ENCODE measurements at regions not wholly inside any gene's neighbourhood (a gene's known extent, or its start where the extent isn't known, plus 50 kb on each side); places are given as distances from the start of the nearest gene placed in this dataset.

DNA sequence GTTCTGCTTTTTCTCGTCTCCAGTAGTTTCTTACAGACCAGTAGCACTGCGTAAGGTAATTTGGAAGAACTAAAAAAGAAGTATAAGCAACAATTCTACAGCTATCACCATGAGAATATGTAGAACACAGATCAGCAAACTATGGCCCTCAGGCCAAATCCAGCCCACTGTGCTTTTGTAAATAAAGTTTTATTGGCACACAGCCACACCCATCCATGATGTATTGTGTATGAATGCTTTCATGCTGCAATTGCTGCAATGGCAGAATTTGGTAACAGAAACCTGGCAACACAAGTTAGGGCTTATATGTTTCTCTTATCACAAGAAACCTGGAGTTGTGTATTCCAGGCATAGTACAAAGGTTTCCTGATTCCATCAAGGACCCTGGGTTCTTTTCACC, 386.8 kb upstream of the TSHZ2 start:
- DNase-seq (ENCODE audit: low read depth, low spot score), result no peak

DNA sequence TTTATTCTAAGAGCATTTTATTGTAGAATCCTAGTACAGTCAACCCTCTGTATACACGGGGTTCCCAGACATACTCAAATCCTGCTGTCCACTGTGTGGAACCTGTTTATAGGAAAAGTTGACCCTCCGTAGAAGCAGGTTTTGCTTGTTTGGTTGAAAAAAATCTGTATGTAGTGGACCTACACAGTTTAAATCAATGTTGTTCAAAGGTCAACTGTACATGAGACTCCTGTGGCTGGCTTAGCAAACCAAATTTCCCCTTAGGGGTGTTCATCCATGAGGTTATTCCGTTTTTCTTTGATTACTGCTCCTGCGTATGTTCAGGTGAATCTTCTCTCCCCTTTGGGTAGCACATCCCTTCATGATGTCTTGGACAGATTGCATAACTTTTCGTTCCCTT, 387.0 kb upstream of the ZFP64 start:
- DNase-seq (ENCODE audit: low read depth, low spot score), result no peak

DNA sequence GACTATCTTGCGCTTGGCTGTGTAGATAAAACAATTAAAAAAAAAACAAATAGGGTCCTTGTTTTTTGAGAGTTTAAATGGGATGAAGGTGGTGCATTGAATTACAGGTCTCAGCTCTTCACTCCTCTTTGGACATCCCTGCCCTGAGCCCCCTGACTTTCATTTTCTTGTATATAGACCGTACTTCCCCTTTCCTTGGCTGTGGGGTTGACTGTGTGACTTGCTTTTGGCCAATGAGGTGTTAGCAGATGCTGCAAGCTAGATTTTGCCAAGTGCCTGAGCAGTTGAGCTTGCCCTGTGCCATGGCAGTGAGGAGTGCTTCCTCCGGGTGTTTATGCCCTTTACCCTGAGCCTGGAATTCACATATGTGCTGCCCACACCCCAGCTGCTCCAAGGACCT, 386.1 kb upstream of the ZFP64 start:
- no peak for DNase-seq (ENCODE audit: low read depth, low spot score)

DNA sequence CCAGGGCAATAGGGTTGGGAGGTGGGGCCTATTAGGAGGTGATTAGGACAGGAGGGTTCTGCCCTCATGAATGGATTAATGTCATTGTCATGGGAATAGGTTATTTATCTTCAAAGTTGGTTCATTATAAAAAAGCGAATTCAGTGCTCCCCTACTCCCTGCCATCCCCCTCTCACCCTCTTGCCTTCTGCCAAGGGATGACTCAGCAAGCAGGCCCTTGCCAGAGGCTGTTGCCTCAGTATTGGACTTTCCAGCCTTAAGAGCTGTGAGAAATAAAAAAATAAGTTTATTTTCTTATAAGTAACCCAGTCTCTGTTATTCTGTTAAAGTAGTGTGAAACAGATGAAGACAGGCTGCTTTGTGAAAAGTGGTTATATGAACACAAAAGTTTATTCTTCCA, 381.1 kb upstream of the ZFP64 start:
- no peak for DNase-seq (ENCODE audit: low read depth, low spot score)

DNA sequence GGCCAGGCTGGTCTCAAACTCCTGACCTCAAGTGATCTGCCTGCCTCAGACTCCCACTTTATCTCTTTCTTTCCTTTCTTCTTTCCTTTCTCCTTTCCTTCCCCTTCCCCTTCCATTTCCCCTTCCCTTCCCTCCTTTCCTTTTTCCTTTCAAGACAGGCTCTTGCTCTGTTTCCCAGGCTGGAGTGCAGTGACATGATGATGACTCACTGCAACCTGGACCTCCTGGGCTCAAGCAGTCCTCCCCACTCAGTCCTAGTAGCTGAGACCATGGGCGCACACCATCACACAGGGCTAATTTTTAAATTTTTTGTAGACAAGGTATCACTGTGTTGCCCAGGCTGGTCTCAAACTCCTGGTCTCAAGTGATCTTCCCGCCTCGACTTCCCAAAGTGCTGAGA, 377.6 kb upstream of the ZFP64 start:
- DNase-seq (ENCODE audit: low read depth, low spot score), result no peak

DNA sequence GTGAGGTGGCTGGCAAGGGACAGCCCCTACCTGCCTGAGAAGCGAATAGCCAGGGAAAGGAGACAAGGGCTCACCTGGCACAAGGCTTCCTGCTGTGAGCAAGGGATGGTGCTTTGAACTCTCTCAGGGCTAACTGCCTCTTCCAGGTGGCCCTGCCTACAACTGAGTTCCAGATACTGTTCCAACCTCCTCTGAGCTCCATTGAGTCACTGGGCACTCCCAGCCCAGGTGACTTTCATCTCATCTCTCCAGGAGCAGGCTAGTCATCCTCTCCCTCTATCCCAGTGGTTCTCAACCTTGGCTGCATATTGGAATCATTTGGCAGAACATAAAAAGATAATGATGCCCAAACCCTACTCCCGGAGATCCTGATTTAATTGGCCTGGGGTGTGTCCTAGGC, 374.0 kb upstream of the ZFP64 start:
- DNase-seq (ENCODE audit: low read depth, low spot score), result no peak

DNA sequence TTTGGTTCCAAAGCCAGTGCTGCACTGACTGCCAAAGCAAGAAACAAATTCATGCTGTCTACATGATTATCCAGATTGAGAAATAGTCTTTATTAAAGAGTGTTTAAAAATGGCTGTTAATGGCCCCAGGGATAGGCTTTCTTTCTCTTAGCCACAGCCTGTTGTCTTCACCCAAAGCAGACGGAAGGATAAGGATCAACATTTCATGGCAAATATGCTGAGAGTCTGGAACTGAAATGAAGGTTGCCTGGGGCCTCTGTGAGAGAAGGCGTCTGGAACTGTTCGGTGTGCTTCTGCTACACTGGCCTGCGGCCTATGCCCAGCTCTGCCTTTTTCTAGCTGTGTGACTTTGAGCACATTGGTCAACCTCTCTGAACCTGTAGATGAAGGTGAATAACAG, 373.0 kb upstream of the ZFP64 start:
- no peak for DNase-seq (ENCODE audit: low read depth, low spot score)

DNA sequence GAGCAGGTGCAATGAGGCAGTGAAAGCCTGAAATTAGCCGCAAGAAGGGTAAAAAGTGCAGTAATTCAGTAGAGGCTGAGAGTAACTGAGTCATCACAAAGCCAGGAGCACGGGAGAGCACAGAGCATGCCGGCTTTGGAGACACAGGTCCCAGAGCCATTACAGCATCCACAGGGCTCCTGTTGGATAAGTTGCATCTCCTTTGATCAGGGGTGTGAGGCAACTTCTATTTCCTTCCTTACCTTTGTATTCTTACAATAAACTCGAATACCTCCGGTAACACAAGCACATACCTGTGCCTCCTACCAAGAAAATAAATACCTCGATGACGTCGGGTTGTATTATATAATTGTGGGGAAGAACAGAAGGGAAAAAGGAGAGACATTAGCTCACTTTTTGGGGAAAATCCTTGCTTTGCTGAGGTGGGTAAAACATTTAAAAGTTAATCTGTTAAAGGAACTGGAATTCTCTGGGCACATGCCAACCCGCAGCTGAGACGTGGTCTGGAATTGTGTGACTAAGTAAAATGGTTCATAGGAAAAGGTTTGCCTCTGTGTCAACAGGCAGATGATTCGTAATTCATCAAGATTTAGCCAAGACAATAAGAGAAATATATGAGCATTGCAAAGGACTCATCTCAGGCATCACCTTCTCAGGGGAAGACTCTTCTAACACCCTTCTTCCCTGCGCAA, 360.7 kb upstream of the ZFP64 start:
- no peak for DNase-seq (ENCODE audit: low read depth, low spot score)

DNA sequence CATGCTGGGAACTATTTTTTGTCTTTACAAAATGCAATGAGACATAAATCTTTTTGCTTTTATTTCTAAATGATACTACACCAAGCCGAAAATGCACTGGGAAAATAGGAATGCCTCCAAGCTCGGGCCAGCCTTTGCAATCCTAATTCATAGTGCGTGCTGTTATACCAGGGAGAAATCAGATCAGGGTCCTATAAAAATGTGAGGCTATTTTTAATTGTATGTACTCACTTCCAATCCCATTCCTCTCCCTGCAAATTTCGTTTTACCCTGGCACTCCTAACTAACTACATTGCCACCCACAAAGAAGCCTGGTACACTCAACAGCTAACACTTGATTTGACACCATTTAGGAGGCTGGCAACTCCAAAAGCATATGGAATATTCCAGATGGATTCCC, 350.6 kb upstream of the ZFP64 start:
- no peak for DNase-seq (ENCODE audit: low read depth, low spot score)

DNA sequence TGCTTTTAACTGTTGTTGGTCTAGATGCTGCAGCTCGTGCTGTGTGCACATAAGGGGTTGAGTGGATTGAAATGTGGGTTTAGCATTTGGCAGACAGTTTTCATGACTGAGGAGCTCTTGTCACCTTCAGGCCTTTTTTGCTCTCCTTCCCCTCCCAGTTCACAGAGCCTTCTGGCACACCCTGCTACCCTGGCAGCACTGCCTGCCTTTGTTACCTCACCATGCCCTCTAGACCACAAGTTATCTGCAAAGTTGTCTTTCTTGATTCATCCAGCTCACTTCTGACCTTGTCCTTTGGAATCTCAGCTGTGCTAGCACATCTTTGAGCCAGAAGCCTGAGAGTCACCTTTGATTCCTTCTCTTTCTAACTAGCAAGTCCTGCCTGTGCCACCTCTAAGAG, 348.9 kb upstream of the ZFP64 start:
- DNase-seq (ENCODE audit: low read depth, low spot score), result no peak

DNA sequence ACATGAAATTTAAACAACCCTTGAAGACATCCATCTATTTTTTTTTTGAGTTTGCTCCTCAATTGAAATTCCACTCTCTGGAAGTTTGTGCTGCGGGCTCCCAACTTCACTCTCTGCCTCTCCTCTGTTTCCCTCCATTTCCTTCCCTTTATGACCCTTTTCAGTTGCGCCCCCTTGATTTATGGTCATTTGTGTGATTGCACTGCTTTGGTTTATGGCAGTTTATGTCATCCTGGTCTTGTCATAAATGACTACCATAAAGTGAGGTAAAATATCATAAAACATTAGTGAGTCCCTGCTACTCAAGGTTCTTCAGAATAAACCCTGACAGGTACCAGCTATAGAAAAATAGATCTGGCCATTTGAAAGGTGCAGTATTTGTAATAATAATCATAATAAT, 348.3 kb upstream of the ZFP64 start:
- no peak for DNase-seq (ENCODE audit: low read depth, low spot score)

DNA sequence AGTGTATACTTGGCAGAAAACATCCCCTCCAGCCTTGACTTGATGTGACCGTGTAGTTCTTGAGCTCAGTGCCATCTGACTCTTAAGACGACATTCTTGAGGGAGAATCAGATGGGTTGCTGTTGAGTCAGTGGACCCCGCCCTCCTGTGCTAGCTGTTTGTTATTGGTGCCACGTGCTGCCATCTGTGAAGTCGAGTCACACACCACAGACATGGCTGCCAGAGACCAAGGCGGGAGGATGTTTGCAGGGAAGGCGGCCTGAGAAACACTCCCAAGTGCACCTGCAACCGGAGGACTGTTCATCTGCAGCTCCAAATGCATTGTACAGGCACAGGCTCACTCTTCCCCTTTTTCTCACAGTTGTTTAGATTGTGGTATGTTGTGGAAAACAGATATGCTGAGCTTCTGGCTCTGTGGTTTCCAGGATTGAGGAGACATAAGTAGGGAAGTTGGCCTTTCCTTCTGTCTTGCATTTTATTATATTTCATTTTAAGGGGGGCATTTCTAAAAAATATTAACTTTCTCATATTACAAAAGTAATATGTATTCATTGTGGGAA, 345.3 kb upstream of the ZFP64 start:
- no peak for DNase-seq (ENCODE audit: low read depth, low spot score)

DNA sequence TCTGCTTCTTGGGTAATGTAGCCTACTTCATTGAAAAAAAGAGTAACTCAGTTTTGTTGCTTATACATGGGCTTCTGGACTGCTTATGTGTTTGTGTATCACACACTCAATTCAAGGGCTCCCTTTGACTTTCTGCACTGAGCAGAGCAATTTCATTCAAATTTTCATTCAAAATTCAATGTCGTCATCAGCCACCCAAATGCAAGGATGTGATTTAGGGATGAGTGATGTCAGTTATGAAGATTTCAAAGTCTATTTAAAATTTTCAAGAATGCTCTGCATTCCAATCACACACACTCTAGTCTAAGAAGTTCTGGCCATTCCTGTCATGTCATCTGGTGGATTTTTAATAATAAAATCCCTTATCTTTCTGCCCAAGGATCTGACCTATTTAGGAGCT, 344.5 kb upstream of the ZFP64 start:
- DNase-seq (ENCODE audit: low read depth, low spot score), result no peak

DNA sequence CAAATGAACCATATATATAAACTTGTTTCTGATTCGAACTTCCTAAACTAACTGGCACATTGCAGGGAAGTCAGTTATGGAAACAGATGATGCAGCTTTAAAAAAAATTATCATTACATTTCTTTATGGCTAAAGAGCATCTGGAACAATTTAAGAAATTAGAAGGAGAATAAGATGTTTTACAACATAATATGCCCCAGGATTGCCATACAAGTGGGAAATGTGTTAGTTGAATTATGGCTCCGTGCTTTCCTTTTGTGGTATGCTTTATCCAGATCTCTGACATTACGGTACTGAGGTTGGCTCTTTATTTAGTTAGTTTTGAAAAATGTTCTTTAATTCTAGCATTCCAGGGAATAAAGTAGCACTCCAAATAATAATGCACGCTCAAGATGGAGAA, 343.0 kb upstream of the ZFP64 start:
- no peak for DNase-seq (ENCODE audit: low read depth, low spot score)

DNA sequence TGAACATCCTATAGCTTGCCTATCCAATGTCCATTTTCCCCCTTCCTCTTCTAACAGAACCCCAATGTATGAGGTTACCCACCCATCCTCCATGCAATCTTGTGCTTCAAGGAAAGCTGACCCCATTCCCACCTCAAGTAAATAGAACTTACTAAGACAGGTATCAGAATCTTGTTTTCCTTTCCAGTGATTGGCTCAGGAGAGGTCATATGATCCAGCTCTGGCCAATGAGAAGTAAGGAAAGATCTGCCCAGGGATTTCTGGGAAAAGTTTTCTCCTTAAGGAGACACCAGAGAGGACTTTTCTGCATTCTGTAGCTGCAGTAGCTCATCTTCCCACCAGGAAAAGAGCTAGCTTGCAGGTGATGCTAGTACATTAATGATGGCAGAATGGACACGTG, 341.8 kb upstream of the ZFP64 start:
- DNase-seq (ENCODE audit: low read depth, low spot score), result no peak

DNA sequence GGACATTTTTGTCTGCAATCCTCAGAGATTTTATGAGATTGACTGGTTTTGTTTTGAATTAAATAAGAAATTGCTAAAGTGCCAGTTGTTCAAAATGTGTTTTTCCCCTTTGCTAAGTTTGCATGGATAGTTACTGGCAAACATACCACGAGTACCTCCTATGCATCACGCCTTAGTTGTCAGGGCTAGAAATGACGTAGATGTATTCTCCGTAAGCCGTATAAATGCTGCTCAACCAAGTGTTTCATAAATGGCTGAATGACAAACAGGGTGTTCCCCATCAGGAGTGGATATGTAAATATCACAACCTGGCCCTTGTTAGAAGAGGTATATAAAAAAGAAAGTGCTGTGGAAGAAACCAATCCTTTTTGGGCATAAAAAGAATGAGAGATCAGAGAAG, 341.1 kb upstream of the ZFP64 start:
- no peak for DNase-seq (ENCODE audit: low read depth, low spot score)

DNA sequence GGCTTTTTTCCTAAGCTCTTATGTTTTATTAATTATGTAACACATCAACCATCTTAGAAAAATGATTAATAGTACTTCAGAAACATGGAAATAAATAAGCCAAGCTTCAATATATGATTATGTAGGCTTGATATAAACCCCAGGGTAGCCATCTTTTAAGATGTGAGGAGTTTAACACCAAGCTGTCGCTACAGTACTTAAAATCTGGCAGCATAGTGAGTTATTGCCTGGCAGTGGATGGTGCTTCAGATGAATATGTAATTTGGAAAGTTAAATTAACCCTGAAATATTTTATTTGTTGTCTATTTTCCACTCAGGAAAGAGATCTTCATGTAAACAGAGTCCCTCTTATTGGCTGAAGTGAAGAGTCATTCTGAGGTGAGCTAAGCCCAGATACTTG, 339.0 kb upstream of the ZFP64 start:
- DNase-seq (ENCODE audit: low read depth, low spot score), result no peak

DNA sequence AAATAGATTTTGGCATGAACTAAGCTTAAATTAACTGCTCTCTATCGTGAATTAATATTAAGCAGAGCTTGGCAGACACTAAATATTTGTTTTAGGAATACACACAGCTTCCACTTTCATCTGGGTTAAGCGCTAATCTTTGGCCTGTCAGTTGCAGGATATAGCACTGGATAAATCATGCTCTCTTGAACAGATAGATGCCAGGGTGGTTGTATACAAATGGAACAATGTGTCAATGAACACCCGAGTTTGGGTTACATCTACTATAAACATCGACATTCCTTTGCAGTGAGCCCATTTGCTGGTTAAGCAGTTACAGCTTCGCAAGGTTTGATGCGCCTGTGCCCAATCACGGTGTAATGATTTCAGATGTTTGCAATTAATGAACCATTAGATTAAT, 338.2 kb upstream of the ZFP64 start:
- no peak for DNase-seq (ENCODE audit: low read depth, low spot score)

DNA sequence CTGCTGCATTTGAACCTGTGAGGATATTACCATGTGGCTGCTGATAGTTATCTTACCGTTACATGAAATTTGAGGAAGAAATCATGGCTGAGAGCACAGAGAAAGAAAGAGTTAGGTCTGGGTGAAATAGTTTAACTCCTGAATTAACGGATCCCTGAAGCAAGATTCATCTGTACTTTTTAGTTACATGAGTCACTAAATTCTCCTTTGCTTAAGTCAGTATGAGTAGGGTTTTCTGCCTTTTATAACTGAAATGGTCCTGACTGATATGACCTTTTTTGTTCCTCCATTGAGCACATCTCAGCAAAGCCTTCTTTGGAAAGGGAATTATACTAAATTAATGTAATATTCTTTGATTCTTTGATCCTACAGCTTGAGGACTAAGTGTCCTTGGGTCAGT, 333.3 kb upstream of the ZFP64 start:
- DNase-seq (ENCODE audit: low read depth, low spot score), result no peak

DNA sequence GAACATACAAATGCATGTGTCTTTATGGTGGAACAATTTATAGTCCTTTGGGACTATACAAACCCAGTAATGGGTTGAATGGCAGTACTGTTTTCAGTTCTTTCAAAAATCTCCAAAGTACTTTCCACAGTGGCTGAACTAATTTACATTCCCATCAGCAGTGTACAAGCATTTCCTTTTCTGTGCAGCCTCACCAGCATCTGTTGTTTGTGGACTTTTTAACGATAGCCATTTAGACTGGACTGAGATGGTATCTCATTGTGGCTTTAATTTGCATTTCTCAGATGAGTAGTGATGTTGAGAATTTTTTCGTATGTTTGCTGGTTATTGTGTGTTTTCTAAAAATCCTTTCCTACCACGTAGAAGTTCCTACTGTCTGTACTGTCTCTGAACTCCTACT, 327.2 kb upstream of the ZFP64 start:
- no peak for DNase-seq (ENCODE audit: low read depth, low spot score)

DNA sequence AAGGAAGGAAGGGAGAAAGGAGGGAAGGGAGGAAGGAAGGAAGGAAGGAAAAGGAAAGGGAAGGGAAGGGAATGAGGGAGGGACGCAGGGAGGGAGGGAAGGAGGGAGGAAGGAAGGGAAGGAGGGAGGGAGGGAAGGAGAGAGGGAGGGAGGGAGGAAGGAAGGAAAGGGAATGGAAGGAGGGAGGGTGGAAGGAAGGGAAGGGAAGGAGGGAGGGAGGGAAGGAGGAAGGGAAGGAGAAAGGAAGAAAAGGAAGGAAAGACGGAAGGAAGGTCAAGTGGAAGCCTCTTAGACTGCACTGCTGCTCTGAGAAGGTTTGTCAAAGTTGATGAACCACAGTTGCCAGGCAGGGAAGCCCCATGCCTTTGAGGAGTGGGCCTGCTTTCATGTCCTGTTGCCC, 324.3 kb upstream of the ZFP64 start:
- no peak for DNase-seq (ENCODE audit: low read depth, low spot score)

DNA sequence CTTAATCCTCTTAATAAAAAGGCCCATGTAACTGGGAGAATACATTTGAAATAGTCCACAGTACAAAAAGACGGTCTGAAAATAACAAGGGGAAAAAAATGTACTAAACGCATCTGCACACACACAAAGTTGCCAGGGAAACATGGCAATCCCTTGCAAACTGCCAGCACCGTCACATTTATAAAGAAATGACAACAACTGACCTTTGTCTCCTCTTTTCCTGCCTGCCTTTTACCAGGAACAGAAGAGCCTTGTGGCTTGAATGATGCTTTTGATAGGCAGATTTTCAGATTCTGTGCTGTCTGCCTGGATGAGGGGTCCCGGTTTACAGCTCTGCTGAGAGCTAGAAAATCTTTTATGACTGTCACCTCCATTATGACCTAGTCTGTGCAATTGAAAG, 308.6 kb upstream of the ZFP64 start:
- DNase-seq (ENCODE audit: low read depth, low spot score), result no peak

DNA sequence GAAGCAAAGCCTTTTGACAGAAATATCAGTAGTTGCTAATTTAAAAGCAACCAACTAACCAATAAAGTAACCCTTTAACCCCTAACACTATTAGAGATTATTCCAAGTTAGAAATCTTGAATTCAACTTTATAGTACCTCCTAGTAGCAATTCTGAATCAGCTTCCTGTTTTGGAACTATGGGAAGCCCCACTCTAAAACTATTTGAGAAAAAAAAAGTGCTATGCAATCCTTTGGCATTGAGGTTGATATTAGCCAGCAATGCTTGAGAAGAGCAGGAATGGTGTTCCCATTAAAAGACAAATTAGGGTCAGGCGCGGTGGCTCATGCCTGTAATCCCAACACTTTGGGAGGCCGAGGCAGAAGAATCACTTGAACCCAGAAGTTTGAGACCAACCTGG, 306.2 kb upstream of the ZFP64 start:
- no peak for DNase-seq (ENCODE audit: low read depth, low spot score)

DNA sequence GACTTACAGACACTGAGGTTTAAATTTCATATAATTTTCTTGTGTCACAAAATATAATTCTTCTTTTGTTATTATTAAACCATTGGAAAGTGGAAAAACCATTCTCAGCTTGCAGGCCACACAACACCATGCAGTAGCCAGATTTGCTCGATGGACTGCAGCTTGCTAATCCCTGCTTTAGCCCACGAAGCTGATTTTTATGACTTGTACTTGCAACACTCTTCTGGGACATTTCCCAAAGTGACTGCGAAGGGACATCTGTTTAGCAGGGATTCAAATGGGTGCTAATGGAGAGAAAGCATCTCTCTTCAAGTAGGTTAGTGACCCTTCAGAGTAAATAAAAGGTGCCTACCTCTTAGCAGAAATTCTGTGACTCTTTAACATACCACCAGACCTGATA, 304.6 kb upstream of the ZFP64 start:
- DNase-seq (ENCODE audit: low read depth, low spot score), result no peak

Data from pulmonary artery endothelial cell (primary cell).